GM21528 (cell line): ENCODE measurements at regions not wholly inside any gene's neighbourhood (a gene's known extent, or its start where the extent isn't known, plus 50 kb on each side); places are given as distances from the start of the nearest gene placed in this dataset.

Experiments
- ATAC-seq: cut with Tn5 transposase; IDR thresholded peaks from one replicate; pipeline ENCODE4 v1.9.1; 2021; ENCODE audit warnings: mild to moderate bottlenecking, moderate library complexity; ENCODE audit not compliant: unreplicated experiment, low FRiP score

DNA sequence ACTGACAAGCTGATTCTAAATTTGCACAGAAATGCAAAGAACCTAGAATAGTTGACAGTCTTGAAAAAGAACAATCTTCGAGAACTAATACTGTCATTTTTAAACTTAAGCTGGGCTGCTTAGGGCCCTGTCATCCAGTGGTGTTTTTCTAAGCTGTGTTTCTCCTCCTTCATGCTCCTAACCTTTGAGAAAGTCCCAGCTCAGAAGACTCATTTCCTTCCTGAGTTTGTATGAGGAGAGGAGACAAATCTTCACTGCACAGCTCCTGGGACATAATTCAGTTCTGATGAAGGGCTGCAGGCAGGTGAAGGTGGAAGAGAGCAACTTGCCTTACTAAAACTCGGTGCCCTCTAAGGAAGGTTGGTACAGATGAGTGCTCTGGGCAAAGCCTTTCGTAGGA, 109.5 kb upstream of the ANKRD55 start:
- ATAC-seq = no peak

DNA sequence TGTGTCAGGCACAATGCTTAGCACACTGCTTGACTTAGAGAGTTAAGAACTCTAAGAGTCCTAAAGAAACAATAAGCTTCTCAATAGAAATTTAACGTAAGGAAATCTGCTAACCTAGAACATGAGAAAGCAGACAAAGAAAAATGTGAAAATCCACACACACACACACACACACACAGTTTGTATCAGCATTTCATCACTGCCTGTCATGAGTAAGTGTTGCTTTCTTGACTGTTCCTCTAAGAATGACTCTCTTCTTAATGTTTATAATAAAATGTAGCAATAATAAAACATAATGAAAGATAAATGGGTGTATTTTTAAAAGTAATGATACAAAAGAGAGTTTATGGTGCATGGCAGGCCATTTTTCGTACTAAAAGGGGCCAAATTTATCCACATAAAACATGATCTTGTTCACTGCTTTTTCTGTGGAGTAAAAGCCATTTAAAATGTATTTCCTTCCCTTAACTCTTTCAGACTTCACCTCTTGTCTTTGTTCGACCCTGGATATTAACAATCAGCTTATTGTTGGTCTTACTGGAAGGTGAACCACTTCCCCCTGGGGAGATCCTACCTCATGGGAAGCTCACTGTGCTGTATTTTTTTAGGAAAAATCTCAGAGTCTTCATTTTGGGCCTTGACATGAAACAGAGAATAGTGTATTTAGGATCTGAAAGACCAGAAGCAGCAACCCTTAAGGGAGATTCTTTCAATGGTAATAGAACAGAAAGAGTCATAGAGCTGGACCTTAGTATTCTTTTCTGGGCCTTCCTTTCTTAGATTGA, 107.3 kb upstream of the ANKRD55 start:
- ATAC-seq = no peak

DNA sequence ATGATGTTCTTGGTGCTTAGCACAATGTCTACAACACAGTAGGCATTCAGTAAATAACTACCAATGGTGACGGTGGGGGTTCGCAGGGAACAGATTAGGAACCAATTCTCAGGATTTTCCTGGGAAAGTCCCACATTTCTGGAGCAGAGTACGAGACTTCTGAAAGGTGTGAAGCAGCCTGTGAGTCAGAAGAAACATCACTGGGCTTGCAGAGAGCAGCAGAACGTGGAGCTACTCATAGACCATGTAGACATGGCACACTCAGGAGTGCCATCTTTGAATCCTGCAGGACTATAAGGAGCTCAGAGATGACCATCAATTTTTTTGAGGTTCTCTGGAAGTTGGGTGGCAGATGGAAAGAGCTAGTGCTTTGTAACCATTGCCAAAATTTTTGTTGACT, 106.6 kb upstream of the ANKRD55 start:
- ATAC-seq = no peak

DNA sequence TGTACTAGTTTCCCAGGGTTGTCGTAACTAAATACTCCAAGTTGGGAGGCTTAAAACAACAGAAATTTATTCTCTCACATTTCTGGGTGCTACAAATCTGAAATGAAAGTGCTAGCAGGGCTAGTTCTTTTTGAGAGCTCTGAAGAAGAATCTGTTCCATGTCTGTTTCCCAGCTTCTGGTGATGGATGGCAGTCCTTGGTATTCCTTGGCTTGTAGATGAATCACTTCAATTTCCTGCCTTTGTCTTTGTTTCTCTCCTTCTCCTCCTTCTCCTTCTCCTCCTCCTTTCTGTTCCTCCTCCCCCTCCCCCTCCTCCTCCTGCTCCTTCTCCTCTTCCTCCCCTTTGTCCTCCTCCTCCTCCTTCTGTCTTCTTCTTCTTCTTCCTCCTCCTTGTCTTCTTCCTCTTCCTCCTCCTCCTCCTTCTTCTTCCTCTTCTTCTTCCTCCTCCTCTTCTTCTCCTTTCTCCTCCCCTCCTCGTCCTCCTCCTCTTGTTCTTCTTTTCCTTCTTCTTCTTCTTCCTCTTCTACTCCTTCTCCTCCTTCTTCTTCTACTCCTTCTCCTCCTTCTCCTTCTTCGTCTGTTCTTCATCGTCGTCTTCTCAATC, 104.7 kb upstream of the ANKRD55 start:
- ATAC-seq = no peak

DNA sequence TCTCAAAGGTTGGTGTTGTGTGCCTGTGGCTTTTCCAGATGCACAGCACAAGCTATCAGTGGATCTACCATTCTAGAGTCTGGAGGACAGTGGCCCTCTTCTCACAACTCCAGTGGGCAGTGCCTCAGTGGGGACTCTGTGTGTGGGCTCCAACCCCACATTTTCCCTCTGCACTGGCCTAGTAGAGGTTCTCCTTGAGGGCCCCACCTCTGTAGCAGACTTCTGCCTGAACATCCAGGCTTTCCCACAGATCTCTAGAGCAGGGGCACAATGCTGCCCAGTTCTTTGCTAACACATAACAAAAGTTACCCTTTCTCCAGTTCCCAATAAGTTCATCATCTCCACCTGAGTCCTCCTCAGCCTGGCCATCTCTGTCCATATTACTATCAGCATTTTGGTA, 102.1 kb upstream of the ANKRD55 start:
- ATAC-seq = no peak

DNA sequence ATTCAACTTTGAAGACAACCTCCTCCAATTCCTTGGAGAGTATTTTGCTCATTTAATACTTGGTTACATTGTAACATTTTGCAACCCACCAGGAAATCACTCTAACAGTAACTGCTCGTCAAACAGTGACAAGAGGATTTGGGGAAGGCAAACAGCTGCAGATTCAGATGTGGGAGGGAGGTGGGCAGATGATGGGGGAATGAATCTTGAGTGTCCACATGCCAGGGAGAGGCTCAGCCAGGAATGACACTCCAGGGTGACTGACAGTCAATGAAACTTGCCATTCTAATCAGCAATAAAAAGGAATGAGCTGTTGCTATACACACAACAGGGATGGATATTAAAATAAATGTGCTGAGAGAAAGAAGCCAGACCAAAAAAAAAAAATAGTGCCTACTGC, 97.7 kb upstream of the ANKRD55 start:
- ATAC-seq = no peak

DNA sequence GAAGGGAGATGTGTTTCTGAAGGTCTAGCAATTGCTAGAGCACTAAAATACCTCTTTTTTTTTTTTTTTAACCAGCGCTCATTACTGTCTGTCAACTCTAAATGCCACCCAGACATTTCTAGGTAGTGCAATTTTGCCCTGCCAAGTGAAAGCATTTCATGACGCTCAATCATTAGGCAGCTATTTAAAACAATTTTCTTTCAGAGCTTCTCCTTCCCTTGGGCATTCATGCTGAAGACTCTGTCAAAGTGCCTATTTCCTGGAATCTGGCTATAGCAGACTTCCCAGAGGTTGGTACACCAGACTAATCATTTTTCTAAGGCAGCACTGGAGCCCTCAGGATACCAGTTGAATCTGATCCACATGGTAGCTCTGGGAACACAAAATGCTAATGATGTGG, 97.0 kb upstream of the ANKRD55 start:
- no peak for ATAC-seq

DNA sequence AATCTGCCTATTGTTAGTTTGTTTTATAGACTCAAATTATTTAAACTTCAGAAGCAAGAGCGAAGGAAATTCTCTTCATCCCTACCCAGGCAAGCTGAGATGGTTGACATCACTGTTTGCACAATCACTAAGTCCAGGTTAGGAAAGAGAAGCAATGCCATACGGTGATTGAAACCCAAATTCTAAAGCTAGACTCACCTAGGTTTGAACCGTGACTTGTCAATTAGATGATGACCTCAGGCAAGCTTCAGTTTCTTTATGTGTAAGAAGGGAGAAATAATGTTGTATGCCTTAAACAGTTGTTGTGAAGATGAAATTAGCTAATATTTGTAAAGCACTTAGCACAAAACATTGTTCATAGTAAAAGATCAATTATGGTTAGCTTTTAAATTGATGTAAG, 96.5 kb upstream of the ANKRD55 start:
- ATAC-seq = peak; percentile 50

DNA sequence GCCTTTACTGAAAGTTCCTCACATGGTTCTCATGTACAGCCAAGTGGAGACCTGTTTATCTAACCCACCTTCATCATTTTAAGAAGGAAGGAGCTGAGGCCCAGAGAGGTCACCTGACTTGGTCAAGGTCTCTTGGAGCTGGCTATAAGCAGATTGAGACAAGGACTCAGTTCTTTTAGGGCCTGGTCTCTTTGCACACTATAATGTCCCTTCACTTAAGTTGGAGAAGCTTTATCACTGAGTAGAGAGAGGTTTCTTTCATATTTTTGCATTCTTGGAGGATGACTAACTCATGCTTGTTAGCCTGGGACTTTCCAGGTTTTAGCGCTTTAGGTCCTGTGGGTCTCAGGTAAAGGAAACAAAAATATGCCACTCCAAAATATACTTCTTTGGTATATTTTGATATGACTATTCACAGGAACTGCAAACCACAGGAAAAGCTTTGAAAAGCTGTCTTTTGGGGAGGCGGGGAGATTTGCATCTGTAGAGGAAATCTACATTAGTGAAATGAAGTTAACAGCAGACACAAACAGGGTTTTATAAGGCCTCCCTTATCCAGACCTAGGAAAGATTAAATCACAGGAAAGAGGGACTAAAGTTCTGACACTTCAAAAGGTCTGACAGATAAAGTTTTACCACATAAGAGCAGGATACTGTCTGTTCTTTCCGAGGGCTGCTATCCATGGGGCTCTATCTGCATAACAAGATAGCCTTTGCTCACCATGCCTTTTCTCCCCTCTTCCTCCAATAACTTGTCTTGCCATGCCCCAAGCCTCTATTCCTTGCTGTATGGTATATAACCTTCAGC, 95.8 kb upstream of the ANKRD55 start:
- ATAC-seq = peak; percentile 68

DNA sequence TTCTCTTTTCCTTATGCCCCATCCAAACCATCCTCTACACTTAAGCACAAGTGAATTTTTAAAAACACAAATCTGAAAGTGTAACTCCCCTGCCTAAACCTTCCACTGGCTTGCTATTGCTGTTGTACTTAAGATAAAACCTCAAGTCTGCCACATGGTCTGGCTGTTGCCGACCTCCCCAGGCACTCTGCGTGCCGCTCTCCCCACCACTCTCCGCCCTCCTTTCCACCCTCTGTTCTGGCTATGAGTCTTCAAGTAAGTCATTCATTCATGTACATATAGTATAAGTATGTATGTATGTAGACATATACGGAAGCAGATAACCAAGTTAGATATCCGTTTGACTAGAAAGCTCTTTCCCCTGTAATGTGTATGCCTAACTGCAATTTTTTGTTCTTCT, 94.7 kb upstream of the ANKRD55 start:
- ATAC-seq = no peak

DNA sequence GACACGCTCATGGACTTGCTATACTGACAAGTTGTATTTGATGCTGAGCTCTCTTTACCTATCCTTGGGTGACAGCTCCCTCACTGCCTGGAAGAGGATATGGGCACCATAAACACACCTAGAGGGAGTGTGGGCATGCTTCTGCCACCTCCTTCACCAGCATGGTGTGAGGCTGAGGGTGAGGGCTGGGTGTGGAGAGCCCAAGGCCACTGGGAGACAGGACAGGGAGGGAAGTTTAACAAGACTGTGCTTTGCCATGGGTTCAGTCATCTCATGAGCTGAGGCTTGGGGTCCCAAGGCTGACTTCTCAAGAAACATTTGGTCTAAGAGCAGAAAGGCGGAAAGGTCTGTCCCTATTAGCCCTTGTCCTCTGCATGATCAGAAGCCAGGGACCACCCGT, 93.6 kb upstream of the ANKRD55 start:
- no peak for ATAC-seq

DNA sequence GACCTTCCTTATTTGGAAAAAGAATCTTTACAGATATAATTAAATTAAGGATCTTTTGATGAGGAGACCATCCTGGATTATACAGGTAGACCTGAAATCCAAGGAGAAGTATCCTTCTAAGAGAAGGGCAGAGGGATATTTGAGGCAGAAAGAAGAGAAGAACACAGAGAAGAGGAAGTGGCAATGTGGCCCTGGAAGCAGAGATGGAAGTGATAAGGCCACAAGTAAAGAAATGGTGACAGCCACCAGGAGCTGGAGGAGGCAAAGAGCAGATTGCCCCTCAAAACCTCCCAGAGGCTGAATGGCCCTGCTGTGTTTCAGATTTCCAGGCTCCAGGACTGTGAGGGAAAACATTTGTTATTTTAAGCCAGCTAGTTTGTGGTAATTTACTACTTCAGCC, 93.0 kb upstream of the ANKRD55 start:
- ATAC-seq = no peak

DNA sequence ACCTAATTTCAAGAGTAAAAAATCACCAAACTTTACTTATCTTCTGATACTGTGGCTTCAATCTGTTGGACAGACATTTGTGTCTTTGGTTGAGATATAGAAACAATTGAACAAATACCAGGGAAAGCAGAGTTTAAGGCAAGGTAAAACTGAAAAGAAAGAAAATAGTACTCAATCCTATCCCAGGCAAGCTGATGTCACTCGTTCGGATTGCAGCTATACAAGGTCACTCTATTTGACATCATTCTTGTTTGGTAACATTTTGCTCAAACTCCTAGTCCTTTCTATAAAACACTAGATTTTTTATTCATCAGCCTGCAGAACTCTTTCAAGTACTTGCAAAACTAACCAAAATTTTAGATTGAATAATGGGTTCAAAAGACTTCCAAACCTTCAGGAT, 91.9 kb upstream of the ANKRD55 start:
- ATAC-seq = no peak

DNA sequence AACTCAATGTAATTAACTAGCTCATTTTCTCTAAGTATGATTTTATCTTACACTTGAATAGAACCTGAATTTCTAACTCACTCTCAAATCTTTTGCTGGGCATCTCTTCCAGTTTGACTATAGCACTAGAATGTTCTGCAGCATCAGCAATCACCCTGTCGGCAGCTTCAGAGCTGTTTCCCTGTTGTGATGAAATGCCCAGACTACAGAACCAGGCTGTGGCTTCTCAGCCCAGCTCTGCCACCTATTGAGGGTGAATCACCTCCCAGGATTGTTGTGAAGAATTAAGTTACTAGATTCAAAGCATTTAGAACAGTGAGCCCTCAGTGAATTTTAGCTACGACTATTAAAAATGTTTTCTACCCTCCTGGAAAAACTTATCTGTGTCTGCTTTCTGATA, 90.4 kb upstream of the ANKRD55 start:
- ATAC-seq = no peak

DNA sequence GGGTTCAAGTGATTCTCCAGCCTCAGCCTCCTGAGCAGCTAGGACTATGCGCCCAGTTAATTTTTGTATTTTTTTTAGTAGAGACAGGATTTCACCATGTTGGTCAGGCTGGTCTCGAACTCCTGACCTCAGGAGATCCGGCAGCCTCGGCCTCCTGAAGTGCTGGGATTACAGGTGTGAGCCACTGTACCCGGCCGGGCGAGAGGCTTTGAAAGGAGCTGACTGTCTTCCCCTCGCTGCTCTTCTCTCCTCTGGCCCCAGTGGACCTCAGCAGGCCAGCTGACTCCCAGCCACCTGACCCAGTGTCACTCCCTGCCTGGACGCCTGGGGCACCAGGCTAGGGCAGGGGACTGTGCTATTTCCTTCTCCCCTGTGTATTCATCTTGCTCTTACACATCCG, 89.5 kb upstream of the ANKRD55 start:
- ATAC-seq = no peak

DNA sequence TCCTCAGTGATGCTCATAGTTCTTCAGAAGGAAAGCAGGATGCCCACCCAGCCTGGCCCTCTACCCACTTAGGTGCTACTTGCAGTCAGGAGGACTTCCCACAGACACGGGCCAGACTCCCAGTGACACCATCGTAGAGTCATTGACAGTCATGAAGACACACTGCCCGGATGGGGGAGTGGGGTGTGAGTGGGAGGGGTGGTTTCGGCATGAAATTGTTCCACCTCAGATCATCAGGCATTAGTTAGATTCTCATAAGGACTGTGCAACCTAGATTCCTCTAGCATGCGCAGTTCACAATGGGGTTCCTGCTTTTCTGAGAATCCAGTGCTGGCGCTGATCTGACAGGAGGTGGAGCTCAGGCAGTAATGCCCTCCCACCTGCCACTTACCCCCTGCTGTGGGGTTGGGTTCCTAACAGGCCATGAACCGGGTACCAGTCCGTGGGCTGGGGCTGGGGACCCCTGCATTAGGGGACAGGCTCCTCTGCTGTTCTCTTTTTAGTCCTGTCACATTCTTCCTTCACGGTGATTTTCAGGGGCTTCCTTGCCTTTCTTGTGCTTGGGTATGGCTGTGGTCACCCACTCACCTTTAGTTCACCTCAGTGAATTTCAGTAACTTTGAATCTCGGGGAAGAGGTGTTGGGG, 88.2 kb upstream of the ANKRD55 start:
- ATAC-seq = no peak

DNA sequence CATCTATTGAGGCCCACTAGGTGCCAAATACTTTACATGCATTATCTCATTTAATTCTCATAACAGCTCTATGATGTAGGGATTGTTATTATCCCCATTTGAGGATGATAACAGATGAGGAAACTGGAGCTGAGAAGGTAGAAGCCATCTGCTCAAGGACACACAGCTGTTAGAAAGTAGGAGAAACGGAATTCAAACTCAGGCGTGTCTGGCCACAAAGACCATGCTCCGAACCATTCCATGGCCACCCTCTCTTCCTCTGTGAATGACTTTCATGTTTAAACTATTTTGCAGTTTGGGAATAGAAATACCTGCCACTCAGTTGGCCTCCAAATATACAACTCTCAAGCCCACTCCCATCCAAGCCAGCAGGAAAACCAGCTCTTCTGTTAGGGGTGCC, 87.6 kb upstream of the ANKRD55 start:
- no peak for ATAC-seq

DNA sequence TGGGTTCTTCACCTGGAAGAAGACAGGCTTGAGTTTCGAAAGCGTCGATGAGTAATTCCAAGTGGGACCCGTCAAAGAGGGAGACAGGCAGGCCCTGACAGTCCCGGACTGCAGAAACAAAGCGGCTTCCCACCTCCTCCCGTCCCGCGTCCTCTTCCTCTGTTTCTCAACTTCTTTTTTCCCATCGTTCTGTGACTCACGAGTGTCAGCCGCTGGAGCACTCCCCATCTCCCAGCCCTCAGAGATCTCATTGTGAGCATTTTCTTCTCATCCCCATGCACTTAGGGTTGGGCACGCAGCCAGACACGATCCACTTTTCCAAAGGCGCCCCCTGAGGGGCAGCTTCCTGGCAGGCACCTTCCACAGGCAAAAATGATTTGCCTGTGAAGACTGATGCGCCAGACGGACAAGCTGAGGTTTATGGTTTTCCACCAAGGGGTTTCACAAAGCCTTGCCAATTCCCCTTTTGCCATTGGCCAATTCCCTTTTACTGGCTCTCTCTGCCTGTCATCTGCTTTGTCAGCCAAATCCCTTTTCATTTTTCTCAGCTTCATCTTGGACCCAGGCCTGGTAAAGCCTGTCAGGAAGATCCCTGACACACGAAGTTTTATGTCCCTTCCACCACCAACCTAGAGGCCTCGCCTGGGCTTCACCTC, 86.5 kb upstream of the ANKRD55 start:
- ATAC-seq = no peak

DNA sequence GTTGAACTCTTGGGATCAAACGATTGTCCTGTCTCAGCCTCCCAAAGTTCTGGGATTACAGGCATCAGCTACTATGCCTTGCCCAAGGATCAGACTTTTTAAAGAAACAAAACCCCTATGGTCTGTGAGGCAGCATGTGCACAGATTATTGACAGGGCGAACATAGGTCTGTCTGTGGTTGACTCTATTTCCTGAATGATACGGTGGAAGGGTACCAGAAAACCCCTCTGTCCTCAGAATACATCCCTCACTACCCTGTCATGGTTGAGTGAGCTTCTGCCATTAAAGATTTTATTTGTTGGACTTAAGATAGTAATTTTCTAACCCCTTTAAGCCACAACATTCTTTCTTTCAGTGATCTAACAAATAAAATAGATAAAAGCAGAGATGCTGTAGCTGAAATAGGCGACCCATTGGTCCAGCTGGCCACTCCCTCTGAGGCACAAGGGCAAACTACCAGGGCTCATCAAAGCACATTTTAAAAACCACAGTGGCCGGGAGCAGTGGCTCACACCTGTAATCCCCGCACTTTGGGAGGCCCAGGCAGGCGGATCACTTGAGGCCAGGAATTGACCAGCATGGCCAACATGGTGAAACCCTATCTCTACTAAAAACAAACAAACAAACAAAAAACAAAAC, 84.9 kb upstream of the ANKRD55 start:
- peak; percentile 67 for ATAC-seq

DNA sequence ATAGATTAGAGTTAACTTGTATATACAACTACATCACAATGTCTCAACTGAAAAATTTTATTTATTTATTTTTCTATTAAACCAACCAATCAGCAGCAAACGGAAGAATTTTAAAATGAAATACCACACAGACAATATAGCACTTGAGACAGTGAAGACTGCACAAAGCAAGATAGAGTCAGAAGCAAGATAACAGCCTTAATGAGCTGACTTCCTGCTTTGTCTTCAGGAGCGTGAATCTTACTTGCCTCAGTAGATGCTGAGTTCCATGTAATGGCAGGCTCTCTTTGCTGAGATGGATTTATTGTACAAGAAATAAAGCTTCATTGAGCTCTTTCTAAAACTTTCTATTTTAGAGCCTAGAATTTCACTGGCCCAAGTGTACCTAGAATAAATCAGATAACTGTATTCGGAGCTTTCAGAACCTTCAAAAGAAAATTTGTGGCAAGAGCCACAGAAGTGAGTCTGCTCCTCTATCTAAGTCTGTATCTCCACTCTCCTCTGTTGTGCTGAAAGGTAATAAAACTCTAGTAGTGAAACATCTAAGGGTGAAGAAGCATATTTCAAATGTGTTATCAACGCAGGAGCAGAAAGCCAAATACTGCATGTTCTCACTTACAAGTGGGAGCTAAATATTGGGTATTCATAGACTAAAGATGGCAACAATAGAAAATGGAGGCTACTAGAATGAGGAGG, 83.3 kb upstream of the ANKRD55 start:
- ATAC-seq = no peak
